Right atrium auricular region (tissue), 2 donors: ENCODE measurements at regions not wholly inside any gene's neighbourhood (a gene's known extent, or its start where the extent isn't known, plus 50 kb on each side); places are given as distances from the start of the nearest gene placed in this dataset.

Experiments
- DNase-seq: peaks from one replicate; pipeline ENCODE4 v3.0.0-alpha.2; 2019; ENCODE audit warnings: low spot score
- H3K27ac ChIP-seq, 2 donors: fragments of 200-600 bp; sonication (generic); 1 replicate in 1 of 2; 2 replicates in 1 of 2; pipeline ENCODE4 v1.5.1; 2016 to 2019
- H3K27me3 ChIP-seq, 2 donors: fragments of 200-600 bp; sonication (generic); one replicate each; pipeline versions ENCODE4 v1.5.1 to v1.6.0; 2017 to 2019
- H3K36me3 ChIP-seq: fragments of 200-600 bp; sonication (generic); one replicate; pipeline ENCODE4 v1.5.1; 2016
- H3K4me1 ChIP-seq, 2 donors: fragments of 200-600 bp; sonication (generic); one replicate each; pipeline versions ENCODE4 v1.5.1 to v1.6.0; 2017 to 2019
- H3K4me3 ChIP-seq, 2 donors: fragments of 200-600 bp; sonication (generic); 1 replicate in 1 of 2; 2 replicates in 1 of 2; pipeline ENCODE4 v1.5.1; 2017 to 2019; ENCODE audit warnings: mild to moderate bottlenecking in 1 of 2, moderate library complexity in 1 of 2
- H3K9me3 ChIP-seq, 2 donors: fragments of 200-600 bp; sonication (generic); one replicate each; pipeline ENCODE4 v1.5.1; 2019
- CTCF ChIP-seq, 2 donors: fragments of 200-600 bp; sonication (generic); IDR thresholded peaks; one replicate each; pipeline ENCODE4 v1.5.1; 2019; ENCODE audit warnings: antibody characterized with exemption in 2 of 2

- no peak for DNase-seq
- Histone ChIP-seq H3K27me3 (no peaks in the 10 kb centered on the region), H3K36me3 (no peaks in the 10 kb centered on the region), H3K4me1 (no peaks in the 10 kb centered on the region), H3K27ac (no peak overlapping the region), H3K4me3 (no peak overlapping the region), H3K9me3 (no peaks in the 10 kb centered on the region)
- TF ChIP-seq CTCF (IDR thresholded peaks at IDR 0.05): no peak
Observed at GRCh38 chr5:178808886-178809285, 50.9 kb upstream of the ZNF354B start.

GRCh38 chr5:178801021-178801420 lies 58.7 kb upstream of the ZNF354B start:
- Histone ChIP-seq H3K27me3 (no peaks in the 10 kb centered on the region), H3K4me3 (no peak overlapping the region), H3K36me3 (no peaks in the 10 kb centered on the region), H3K9me3 (no peaks in the 10 kb centered on the region), H3K4me1 (no peaks in the 10 kb centered on the region), H3K27ac (no peak overlapping the region)
- no peak for DNase-seq
- TF ChIP-seq CTCF (IDR thresholded peaks at IDR 0.05): no peak

- no peak for TF ChIP-seq CTCF (IDR thresholded peaks at IDR 0.05)
- H3K9me3 ChIP-seq: no peaks in the 10 kb centered on the region
- no peak overlapping the region for H3K27ac ChIP-seq
Observed at GRCh38 chr5:178797546-178798440, 62.0 kb upstream of the ZNF354B start.

GRCh38 chr5:178797101-178797521 lies 62.6 kb upstream of the ZNF354B start:
- Histone ChIP-seq H3K27ac (no peak overlapping the region), H3K9me3 (no peaks in the 10 kb centered on the region), H3K4me3 (no peak overlapping the region), H3K27me3 (no peaks in the 10 kb centered on the region), H3K36me3 (no peaks in the 10 kb centered on the region), H3K4me1 (no peaks in the 10 kb centered on the region)
- TF ChIP-seq CTCF (IDR thresholded peaks at IDR 0.05): no peak
- DNase-seq: no peak

More at GRCh38 chr5:178797546-178798440, 62.0 kb upstream of the ZNF354B start:
- Histone ChIP-seq H3K4me1 (no peaks in the 10 kb centered on the region), H3K36me3 (no peaks in the 10 kb centered on the region), H3K27me3 (no peaks in the 10 kb centered on the region), H3K4me3 (no peak overlapping the region)
- no peak for DNase-seq

- no peak for DNase-seq
- Histone ChIP-seq H3K4me3 (no peak overlapping the region), H3K9me3 (no peaks in the 10 kb centered on the region), H3K36me3 (no peaks in the 10 kb centered on the region), H3K27ac (no peak overlapping the region), H3K4me1 (no peaks in the 10 kb centered on the region), H3K27me3 (no peaks in the 10 kb centered on the region)
- no peak for TF ChIP-seq CTCF (IDR thresholded peaks at IDR 0.05)
Observed at GRCh38 chr5:178796165-178796945, 63.4 kb upstream of the ZNF354B start.
